ENCODE measurements at regions not wholly inside any gene's neighbourhood (a gene's known extent, or its start where the extent isn't known, plus 50 kb on each side); places are given as distances from the start of the nearest gene placed in this dataset.
"Not testable (repeated sequence)": the region's sequence is repeated elsewhere in the genome, so short reads cannot be mapped to it uniquely, and the experiment has no call there.

DNA sequence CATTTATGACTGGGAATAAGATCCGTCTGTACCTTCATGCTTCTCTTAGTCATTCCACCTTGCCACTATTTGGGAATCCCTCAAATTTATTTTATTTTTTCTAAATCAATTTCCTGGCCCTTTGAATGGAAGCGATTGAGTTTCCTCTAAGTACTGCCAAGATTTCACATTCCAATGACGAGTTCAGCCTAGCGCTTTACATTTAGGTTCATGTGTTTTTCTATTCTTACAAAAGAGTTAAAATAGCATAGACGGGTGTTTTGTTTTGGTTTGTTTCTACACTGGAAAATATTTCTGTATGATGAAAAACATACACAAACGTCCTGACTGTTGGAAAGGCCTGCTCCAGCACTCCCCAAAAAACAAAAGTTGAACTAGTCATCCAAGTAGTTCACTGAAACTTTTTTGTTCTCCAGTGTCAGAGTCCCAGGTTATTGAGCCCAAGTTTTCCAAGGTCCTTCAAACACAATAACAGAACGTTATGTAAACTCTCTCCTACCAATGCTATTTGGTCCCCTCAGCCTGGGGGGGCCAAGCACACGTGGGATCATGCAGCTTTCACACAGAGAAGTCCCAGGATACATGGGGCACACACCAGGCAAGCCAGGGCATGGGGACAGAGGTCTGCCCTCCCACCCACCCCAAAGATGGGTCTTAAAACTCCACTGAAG, 74.8 kb upstream of the FOXN3 start:
- DNase-seq (ENCODE audit: low read depth): peak; percentile 31
- no peak overlapping the region for H3K4me3 ChIP-seq (ENCODE audit: low read depth, low read length)

DNA sequence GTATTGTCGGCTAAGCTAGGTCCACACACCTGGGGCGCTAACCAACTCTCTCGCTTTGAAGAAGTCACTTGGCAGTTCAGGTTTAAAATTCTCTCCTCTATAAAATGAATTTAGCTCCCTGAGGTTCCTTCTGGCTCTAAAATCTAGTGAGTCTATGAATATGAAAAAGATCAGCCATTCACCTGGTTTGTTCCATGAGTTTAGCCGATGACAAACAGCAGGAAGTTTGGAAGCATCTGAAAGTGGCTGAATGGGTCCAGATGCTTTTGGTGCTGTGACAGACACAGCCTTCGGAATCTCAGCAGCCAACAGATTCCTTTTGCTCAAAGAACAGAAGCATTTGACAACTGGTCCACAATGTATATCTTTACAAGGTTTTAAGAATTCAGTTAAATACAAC, 73.4 kb upstream of the FOXN3 start:
- no peak for DNase-seq (ENCODE audit: low read depth)
- no peak overlapping the region for H3K4me3 ChIP-seq (ENCODE audit: low read depth, low read length)

DNA sequence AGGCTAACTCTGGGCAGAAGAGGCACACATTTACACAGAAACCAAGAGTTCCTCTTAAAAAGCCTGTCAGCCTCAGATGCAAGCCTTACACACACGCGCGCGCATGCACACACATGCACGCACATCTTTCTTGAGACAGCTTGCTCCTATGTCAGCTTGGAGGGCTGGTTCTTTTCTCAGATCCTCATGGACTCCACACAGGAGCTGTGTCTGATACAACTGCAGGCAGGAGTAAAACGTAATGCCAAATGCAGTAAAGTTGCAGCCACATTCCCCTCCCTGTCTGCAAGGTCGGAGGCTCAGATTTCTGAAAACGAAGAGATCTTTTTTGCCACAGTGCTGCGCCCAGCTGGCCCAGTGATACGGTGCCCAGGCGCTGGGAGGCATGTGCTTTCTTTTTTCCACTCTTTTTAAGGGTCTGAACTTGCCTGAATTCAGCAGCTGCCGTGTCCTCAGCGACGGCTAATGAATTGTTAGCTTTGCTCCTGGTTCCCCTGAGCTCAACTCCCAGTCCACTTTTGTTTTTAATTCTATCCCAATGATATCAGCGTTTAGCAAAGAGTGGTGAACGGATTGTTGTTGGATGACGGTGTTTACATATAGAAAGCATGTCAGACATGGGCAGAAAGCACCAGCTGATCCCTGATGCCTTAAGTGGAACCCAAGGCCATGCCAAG, 72.9 kb upstream of the FOXN3 start:
- peak overlapping the region; percentile 29 for H3K4me3 ChIP-seq (ENCODE audit: low read depth, low read length)
- peak; percentile 25 for DNase-seq (ENCODE audit: low read depth)

DNA sequence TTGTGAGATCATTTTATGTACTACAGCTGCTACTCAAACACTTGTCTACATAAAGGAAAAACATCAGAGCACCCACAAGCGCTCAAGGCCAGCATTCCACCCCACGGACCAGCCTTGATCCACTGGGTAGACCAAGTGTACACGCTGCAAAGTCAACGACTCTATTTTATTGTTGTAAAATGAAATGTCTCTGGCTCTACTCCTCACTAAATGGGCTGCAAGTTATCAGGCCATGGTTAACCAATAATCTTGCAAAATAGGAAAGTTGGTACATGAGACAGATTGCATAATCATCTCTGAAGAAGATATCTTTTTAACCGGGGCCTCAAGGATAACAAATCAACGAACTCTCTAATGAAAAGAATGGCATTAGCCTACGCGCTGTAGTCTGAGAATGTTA, 69.9 kb upstream of the FOXN3 start:
- H3K4me3 ChIP-seq (ENCODE audit: low read depth, low read length): no peak overlapping the region
- DNase-seq (ENCODE audit: low read depth): no peak

DNA sequence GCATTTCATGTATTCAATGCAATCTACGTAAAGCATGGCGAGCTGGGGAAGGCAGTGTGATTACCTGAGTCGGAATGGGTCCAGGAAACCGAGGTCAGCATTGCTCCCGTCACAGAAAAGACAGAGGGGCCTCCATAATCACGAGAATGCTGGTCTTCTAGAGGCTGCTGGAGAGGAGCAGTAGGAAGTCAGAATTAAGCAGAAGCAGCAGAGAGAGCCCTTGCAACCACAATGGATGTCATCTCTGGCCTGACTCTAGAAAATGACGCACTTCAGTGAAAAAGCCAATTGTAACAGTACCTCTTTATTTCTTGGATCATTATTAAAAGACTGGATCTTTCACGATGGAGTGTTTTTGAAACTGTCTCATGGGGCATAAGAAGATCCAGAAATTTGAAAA, 69.5 kb upstream of the FOXN3 start:
- no peak overlapping the region for H3K4me3 ChIP-seq (ENCODE audit: low read depth, low read length)
- no peak for DNase-seq (ENCODE audit: low read depth)

DNA sequence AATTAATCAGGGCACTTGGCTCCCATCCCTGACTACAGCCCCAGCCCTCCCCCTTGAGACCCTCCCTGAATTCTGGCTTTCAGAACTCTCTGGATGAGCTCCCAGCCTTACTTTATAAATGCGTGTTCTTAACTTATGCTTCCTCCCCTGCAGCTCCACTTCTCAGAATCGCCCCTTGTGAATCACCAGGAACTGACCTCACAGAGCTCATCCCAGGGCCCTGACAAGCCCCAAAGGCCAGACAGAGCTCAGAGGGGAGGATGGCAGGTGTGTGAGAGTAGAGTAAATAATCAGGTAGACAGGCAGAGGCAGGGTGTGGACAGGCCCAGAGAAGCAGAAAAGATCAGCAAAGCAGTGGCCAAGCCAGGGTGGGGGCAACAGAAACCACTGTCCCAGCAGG, 68.2 kb upstream of the FOXN3 start:
- no peak overlapping the region for H3K4me3 ChIP-seq (ENCODE audit: low read depth, low read length)
- DNase-seq (ENCODE audit: low read depth): no peak

DNA sequence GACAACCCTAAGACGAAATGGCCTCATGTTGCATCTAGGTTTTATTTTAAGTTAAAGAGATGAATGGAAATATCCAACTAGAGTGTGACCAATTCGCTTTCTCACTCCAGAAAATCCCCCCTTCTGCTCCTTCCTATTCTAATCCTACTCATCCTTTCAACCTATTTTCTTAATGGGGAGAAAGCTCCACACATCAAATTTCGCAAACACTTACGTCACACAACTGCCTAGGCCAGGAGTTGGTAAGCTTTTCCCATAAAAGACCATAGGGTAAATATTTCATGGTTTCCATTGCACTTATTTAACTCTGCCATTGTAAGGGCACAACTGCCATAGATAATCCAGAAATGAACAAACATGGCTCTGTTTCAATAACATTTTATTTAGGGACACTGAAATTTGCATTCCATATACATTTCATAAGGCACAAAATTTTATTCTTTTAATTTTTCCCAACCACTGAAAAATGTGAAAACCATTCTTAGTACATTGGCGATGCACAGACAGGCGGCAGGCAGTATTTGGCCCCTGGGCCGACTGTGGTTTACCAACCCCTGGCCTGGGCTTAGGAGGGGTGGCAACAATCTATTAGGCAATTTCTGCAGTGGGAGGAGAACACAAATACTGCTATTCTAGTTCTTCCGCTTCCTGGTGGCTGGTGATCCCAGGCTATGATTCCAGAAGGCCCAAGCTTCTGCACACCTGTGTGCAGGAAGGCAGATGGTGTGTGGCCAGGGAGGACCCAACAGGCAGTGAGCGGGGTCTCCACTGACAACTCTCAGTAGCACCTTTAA, 67.2 kb upstream of the FOXN3 start:
- no peak overlapping the region for H3K4me3 ChIP-seq (ENCODE audit: low read depth, low read length)
- no peak for DNase-seq (ENCODE audit: low read depth)

DNA sequence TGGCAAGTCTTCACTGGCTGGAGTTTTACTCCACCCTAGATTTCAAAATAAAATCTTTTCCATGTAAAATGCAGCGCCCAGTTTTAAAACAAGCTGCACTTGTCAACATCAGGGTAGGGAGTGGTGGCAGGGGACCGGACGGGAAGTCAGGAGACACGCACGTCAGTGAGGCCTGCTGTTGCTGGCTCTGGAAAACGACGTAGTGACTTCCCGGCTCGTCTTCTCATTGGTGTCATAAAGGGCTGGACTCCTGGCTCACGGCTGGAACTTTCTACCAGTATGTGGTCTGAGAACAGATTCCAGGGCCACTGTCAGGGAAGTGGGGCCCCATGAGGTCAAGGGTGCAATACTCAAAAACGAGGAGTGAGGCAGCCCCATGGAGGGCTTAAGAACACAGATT, 64.2 kb upstream of the FOXN3 start:
- H3K4me3 ChIP-seq (ENCODE audit: low read depth, low read length): no peak overlapping the region
- DNase-seq (ENCODE audit: low read depth): no peak

DNA sequence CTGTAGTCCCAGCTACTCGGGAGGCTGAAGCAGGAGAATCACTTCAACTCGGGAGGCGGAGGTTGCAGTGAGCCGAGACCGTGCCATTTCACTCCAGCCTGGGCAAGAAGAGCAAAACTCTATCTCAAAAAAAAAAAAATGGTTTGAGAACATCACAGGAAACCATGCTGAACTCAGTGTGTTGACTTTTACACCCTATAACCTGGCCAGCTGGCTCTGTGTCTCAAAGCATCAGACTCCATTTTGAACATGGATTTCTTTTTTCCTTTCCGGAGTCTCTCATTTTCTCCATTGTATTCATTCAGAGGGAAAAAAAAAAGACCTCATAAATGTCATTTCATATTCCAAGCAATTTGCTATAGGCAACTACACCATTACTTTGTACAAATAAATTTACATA, 63.2 kb upstream of the FOXN3 start:
- DNase-seq (ENCODE audit: low read depth): no peak
- H3K4me3 ChIP-seq (ENCODE audit: low read depth, low read length): no peak overlapping the region

DNA sequence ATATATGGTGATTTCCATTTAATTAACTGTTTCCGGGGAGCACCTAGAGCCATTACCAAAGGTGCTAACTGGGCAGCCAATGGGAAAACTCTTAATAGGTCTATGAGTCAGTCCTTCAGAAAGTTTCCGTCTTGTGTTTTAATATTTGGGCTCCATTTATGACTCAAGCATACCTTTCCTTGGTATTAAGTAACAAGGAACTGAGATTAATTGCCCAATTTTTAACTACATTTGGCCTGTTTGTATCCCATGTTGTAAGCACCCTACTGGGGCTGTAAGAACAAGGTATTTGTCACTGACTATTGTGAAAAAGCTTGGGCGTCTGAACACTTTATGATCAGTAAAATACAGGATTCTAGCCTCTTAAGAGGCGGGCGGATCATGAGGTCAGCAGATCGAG, 62.8 kb upstream of the FOXN3 start:
- no peak for DNase-seq (ENCODE audit: low read depth)
- H3K4me3 ChIP-seq (ENCODE audit: low read depth, low read length): no peak overlapping the region

DNA sequence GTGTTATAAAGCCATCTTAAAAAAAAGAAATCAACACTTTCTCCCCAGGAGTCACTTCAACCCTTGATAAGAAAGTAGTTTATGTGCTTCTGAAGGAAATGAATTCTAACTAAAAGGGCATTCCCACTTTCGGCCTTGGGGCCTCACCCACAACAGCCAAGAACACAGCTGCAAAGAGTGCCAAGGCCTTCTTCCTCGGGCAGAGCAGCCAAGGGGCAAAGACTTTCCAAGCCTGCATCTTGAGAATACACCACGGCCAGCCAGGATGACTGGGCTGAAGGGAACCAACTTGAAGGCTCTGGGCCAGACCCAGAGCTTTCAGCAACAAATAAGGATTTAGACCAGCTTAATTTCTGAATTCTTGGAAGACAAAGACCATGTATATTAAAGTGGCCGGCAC, 60.4 kb upstream of the FOXN3 start:
- no peak for DNase-seq (ENCODE audit: low read depth)
- H3K4me3 ChIP-seq (ENCODE audit: low read depth, low read length): no peak overlapping the region

DNA sequence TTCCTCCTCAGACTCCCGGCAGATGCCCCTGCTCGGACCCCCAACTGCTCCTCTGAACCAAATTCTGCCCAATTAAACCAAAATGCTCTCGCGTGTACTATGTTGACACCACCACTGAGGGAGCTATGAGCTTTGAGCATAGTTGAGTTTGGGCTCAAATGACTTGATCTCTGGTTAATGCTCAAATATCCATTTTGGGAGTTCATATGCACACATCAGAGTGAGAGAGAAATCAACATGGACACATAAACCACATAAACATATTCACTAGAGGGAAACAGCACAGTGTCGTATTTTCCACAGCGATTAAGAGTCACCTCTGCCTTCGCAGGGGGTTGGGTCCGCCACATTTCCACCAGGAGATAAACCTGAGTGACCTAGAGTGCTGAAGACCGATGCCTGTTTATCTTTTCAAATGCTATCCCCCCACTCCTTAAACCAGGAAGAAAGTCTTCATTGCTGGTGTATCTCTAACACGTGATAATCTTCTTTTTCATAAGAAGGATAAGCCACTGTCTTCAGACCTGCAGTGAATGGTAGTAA, 59.4 kb upstream of the FOXN3 start:
- DNase-seq (ENCODE audit: low read depth): no peak
- no peak overlapping the region for H3K4me3 ChIP-seq (ENCODE audit: low read depth, low read length)

DNA sequence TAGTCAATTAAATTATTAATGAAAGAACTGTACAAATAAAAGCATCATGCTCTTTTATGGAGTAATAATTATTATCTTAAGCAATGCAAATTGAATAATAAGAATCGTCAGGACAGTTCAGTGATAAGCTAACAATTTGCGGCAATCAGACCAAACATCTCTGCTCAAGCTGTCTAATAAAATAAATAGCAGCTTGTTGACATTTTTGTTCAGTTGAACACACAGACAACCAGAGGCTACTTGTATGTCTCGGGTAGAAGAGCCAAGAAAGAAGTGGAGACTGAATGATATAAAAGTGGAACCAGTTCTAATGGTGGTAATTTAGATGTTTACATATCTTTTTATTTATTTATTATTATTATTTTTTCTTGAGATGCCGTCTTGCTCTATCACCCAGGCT, 57.4 kb upstream of the FOXN3 start:
- no peak overlapping the region for H3K4me3 ChIP-seq (ENCODE audit: low read depth, low read length)
- DNase-seq (ENCODE audit: low read depth): no peak

DNA sequence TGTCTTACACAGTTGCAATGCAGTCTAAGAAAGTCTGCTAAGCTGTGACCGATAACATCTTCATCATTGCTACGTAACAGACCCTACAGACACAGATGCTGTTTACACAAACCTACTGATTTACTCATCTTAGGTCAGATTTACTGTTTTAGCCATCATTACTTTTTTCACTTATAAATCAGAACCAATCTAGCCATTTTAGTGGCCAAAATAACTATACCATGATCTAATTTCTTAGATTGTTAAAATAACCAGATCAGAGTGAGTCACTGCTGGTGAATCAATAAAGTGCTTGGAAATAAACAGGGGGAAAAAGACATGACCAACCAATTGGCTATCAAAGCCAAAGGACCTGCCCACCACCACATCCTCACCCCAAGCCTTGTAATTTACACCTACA, 57.0 kb upstream of the FOXN3 start:
- H3K4me3 ChIP-seq (ENCODE audit: low read depth, low read length): no peak overlapping the region
- peak; percentile 12 for DNase-seq (ENCODE audit: low read depth)

DNA sequence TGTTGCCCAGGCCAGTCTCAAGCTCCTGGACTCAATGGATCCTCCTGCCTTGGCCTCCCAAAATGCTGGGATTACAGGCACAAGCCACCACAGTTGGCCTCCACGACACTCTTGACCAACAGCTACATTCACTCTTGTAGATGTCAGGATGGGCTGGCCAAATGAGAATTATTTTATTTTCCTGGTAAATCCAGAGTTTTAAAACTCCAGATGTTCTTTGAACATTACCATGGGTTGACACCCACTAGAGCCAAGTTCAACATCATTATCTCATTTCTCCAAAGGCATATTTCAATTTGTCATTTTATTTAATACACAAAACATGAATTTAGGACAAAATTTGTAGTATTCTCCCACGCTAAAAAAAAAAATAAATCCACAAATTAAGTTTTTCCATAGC, 56.5 kb upstream of the FOXN3 start:
- DNase-seq (ENCODE audit: low read depth): no peak
- H3K4me3 ChIP-seq (ENCODE audit: low read depth, low read length): no peak overlapping the region

DNA sequence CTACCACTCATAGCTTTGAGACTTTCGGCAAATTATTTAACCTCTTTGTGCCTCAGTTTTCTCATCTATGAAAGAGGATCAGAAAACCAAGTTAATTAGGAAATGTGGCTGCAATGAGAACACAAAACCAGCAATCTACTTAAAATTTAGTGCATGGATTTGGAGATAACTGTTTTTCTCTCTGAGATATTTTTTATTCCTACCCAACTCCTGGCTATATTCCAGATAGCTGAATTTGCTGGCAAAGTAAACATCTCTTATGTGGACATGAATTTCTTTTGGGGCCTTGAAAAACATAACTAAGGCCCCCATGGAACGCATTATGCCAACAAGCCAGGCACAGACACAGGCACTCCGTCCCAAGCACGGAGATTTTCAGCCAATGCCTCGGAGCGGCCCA, 53.4 kb upstream of the FOXN3 start:
- no peak for DNase-seq (ENCODE audit: low read depth)
- no peak overlapping the region for H3K4me3 ChIP-seq (ENCODE audit: low read depth, low read length)

DNA sequence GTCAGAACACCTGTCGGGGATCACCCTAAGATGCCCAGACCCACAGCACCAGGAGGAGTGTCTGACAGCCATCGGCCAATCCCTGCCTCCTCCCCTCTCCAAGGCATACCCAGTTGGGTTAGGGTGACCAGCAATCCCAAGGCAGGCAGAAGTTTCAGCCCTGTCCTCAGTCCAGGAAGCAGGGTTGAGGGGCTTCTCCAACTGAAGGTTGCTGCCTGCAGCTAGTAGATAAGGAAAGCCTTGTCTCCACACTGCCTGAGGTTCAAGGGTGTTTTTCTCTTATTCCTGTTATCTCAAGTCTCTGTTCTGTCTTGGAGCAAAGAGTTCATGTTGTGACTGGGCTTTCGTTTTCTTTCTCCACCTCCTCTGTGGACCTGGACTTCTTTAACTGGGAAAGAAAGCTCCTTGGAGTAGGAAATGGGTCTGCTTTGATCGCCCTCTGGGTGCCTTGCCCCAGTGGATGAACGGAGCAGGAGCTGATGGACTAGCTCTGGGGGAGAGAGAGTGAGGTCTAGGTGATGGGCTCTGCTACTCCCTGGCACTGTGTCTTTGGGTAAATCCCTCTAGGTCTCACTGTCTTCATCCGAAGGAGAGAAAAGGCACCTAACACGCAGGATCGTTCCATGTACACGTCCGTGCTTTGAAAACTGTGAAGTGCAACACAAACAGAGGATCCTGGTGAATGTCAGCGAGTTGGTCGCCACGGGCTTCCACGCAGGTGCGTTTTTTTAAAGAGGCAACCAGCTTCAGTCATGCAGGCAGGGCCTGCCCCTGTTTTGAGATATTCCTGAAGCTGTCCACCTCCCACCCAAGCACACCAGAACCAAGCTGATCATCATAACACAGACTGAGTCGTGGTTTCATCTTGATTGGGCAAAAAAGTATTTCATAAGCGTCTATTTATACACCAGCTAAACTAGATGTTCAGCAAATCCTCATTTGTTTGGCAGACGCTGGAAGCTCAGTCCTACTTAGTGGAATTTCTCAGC, 52.5 kb upstream of the FOXN3 start:
- DNase-seq (ENCODE audit: low read depth): no peak
- H3K4me3 ChIP-seq (ENCODE audit: low read depth, low read length): no peak overlapping the region

DNA sequence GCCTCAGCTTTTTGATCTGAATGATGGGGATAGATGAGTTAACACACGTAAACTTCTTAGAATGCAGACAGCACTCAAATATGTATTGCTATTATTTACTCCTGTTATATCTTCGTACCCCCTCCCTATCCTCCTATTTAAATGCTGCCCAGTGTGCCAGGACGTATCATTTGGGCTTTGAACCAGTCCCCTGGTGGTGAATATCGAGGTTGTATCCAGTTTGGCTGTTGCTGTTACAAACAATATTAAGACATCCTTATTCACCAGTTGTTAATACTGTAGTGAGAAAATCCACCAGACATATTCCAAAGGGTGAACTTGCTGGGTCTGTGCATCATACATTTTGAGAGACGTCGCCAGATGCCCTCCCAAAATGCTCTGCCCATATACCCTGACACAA, 51.5 kb upstream of the FOXN3 start:
- DNase-seq (ENCODE audit: low read depth): no peak
- no peak overlapping the region for H3K4me3 ChIP-seq (ENCODE audit: low read depth, low read length)

DNA sequence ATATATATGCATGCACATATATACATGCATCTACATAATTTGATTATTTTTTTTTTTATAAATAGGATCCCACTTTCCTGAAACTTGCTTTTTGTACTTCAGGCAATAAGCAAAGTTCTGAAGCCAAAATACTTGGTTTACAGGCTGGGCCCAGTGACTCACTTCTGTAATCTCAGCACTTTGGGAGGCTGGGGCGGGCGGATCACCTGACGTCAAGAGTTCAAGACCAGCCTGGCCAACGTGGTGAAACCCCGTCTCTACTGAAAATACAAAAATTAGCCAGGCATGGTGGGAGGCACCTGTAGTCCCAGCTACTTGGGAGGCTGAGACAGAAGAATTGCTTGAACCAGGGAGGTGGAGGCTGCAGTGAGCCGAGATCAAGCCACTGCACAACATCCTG, 51.0 kb upstream of the FOXN3 start:
- not testable (repeated sequence) for DNase-seq (ENCODE audit: low read depth); H3K4me3 ChIP-seq (ENCODE audit: low read depth, low read length)
